H1 (cell line): ENCODE measurements at regions not wholly inside any gene's neighbourhood (a gene's known extent, or its start where the extent isn't known, plus 50 kb on each side); places are given as distances from the start of the nearest gene placed in this dataset.

Experiments
- CBX8 ChIP-seq: fragments of 300-800, 300-1000 bp; sonication (generic); IDR thresholded peaks from 2 replicates; pipeline ENCODE4 v1.7.1; 2016; ENCODE audit warnings: low read depth, low read length, borderline replicate concordance
- CEBPB ChIP-seq: IDR thresholded peaks from 2 replicates; pipeline ENCODE4 v1.6.1; 2012; ENCODE audit warnings: low read depth, low read length
- CHD2 ChIP-seq: IDR thresholded peaks from 2 replicates; pipeline ENCODE4 v1.6.1; 2012; ENCODE audit warnings: low read length, improper control_type of control experiment
- CREB1 ChIP-seq: IDR thresholded peaks from 2 replicates; pipeline ENCODE4 v1.6.1; 2012; ENCODE audit warnings: inconsistent platforms
- KDM4A ChIP-seq: IDR thresholded peaks from one replicate; pipeline ENCODE4 v1.7.1; 2012; ENCODE audit warnings: low read depth, mild to moderate bottlenecking, moderate library complexity, low read length, inconsistent platforms; ENCODE audit not compliant: severe bottlenecking
- RXRA ChIP-seq: IDR thresholded peaks from 2 replicates; pipeline ENCODE4 v1.6.1; 2011; ENCODE audit warnings: low read depth, mild to moderate bottlenecking, low read length, moderate library complexity; ENCODE audit not compliant: insufficient read depth
- SIRT6 ChIP-seq: IDR thresholded peaks from one replicate; pipeline ENCODE4 v1.7.1; 2012; ENCODE audit warnings: low read length, inconsistent platforms
- SUZ12 ChIP-seq: fragments of 200-600 bp; sonication (generic); IDR thresholded peaks from 2 replicates; pipeline ENCODE4 v1.6.1; 2012; ENCODE audit warnings: mild to moderate bottlenecking, inconsistent platforms, low read length, moderate library complexity, mixed read lengths
- TF ChIP-seq, protein P1 (sequence below): IDR thresholded peaks from 2 replicates; pipeline ENCODE4 v1.6.1; 2012; ENCODE audit warnings: low read length, inconsistent platforms

DNA sequence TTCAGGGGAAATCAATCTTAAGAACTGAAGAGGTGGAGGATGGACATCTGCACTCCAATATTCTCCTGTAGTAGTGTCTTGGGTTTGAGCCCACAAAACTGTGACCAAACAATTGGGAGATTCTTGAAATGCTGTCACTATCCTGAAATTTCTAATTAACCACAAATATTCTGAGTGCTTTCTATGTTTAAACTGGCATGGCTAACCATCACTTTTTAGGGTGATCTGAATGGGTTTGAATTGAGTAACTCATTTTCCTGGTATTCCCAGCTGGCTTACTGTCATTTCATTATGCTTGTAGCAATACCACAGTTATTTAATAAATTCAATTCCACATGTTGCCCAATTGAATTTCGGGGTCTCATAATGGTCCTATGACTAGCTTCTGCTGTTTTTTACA lies 216.9 kb upstream of the DCBLD2 start (continued):
- TF ChIP-seq CHD2, result no peak
- no peak for TF ChIP-seq KDM4A
- TF ChIP-seq SUZ12, result no peak
- no peak for TF ChIP-seq CBX8
- TF ChIP-seq, protein P1, sequence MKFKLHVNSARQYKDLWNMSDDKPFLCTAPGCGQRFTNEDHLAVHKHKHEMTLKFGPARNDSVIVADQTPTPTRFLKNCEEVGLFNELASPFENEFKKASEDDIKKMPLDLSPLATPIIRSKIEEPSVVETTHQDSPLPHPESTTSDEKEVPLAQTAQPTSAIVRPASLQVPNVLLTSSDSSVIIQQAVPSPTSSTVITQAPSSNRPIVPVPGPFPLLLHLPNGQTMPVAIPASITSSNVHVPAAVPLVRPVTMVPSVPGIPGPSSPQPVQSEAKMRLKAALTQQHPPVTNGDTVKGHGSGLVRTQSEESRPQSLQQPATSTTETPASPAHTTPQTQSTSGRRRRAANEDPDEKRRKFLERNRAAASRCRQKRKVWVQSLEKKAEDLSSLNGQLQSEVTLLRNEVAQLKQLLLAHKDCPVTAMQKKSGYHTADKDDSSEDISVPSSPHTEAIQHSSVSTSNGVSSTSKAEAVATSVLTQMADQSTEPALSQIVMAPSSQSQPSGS, result no peak
- TF ChIP-seq CREB1, result no peak
- TF ChIP-seq SIRT6, result no peak
- TF ChIP-seq RXRA, result no peak
- no peak for TF ChIP-seq CEBPB
